ENCODE measurements at regions not wholly inside any gene's neighbourhood (a gene's known extent, or its start where the extent isn't known, plus 50 kb on each side); places are given as distances from the start of the nearest gene placed in this dataset.

DNA sequence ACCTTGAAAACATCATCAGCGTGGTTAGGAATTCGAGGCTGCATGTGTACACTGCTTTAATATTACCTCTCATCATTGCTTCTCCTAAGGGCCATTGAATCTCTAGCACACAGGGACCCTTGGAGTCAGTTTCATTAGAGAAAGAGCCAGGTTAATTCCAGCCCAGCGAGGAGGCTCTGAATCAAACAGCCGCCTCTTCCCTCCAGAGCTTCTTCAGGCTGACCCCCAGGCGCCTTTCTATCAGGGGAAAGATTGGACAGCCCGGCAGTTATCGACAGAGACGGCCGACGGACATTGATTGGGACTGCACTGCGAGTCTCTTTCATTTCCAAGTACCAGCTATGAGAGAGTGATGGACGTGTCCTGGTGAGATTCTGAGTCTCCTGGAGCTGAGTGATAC, 159.2 kb downstream of the ANKRD60 start:
- WGBS, 5 donors, result 83 to 91% (median 87%) methylated on average over 12 of the region's 12 CpGs
- H3K27me3 ChIP-seq (replicated peaks in 1 of 7), result peaks cover 0 to 23% (median 0%) of the 10 kb centered on the region in 7 donors
- no peaks in the 10 kb centered on the region for H3K9me3 ChIP-seq
- peak; percentile 41 for DNase-seq
- no peak overlapping the region for H3K27ac ChIP-seq
- peaks cover 0 to 3% (median 0%) of the 10 kb centered on the region in 6 donors for H3K4me1 ChIP-seq
- intact Hi-C loops (cut with DNase I; ENCODE audit: low total_unique reads), result no loop called here
- no peak for TF ChIP-seq POLR2AphosphoS5 (IDR thresholded peaks at IDR 0.05)
- TF ChIP-seq POLR2A (IDR thresholded peaks at IDR 0.05), result no peak
- TF ChIP-seq, protein P1, sequence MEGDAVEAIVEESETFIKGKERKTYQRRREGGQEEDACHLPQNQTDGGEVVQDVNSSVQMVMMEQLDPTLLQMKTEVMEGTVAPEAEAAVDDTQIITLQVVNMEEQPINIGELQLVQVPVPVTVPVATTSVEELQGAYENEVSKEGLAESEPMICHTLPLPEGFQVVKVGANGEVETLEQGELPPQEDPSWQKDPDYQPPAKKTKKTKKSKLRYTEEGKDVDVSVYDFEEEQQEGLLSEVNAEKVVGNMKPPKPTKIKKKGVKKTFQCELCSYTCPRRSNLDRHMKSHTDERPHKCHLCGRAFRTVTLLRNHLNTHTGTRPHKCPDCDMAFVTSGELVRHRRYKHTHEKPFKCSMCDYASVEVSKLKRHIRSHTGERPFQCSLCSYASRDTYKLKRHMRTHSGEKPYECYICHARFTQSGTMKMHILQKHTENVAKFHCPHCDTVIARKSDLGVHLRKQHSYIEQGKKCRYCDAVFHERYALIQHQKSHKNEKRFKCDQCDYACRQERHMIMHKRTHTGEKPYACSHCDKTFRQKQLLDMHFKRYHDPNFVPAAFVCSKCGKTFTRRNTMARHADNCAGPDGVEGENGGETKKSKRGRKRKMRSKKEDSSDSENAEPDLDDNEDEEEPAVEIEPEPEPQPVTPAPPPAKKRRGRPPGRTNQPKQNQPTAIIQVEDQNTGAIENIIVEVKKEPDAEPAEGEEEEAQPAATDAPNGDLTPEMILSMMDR (IDR thresholded peaks at IDR 0.05 in 8 of 11, conservative IDR thresholded peaks at IDR 0.05 in 3 of 11), result no peak
- H3K36me3 ChIP-seq, result no peaks in the 10 kb centered on the region
- H3K4me3 ChIP-seq, result no peak overlapping the region

DNA sequence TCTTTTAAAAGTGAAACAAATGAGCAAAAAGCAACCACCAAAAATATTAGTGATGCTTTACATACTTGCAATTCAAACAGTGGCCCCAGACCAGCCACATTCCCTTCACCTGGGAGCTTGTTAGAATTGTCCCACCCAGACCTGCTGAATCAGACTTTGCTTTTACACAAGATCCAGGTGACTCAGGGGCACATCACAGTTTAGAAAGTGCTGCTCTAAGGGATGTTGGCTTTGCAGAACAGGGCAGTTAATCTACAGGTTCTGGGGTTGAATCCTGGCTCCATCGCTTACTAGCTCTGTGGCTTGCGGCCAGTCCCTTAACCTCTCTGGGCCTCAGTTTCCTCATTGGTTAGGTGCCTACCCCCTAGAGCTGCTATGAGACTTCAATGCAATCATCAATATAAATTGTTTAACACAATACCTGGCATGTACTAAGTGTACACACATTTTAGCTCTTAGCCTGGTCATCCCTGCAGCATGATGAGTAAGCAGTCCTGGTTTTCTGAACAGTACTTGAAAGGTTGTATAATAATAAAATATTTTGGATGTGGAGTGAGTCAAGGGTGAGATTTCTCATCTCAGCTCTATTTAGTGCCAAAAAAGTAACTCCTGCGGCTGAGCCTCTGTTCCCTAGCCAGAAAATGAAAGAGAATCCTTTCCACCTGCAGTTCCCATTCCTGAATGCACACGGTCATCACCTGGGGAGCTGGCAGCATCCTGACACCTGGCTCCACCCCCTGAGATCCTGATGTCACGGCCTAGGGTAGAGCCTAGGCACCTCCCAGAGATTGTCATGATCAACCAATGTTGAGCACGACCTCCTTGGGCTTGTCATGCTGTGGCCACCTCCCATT, 162.7 kb downstream of the ANKRD60 start:
- Histone ChIP-seq H3K9me3 (peaks cover 0 to 15% (median 11%) of the 10 kb centered on the region in 8 donors), H3K36me3 (no peaks in the 10 kb centered on the region), H3K4me3 (no peak overlapping the region), H3K4me1 (no peaks in the 10 kb centered on the region), H3K27ac (no peak overlapping the region), H3K27me3 (replicated peaks in 1 of 7) (peaks cover 0 to 10% (median 0%) of the 10 kb centered on the region in 7 donors)
- intact Hi-C loops (cut with DNase I; ENCODE audit: low total_unique reads), result no loop called here
- 71 to 84% (median 80%) methylated on average over 6 of the region's 6 CpGs for WGBS, 5 donors
- TF ChIP-seq, protein P1 (IDR thresholded peaks at IDR 0.05 in 8 of 11, conservative IDR thresholded peaks at IDR 0.05 in 3 of 11), result no peak
- TF ChIP-seq POLR2A (IDR thresholded peaks at IDR 0.05) (no peak), POLR2AphosphoS5 (IDR thresholded peaks at IDR 0.05) (no peak)
- no peak for DNase-seq

DNA sequence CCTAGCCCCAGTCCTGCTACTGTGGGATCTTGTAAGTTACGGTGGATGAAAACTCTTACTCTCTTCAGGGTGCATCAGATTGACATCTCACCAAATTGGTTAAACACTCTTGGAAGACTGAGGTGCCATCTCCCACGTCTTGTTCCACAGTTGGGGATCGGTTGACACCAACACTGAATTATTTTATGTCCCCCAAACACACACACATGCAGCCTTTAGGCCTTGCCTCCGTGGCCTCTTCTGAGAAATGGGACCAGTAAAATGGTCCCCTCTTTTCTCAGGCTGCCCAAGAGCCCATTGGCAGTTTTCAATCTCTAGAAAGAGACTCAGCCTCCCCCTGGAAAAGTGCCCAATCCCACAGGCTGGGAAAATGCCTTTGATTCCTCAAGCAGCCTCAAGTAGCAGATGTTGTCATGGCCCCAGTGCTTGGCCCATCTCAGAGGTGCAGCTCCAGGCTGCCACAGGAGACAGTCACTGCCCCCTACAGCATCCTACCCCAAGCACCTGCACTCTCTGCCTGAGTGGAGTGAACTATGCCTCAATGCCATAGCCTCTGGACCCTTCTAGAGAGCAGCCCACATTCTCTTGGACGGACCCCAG, 163.9 kb downstream of the ANKRD60 start:
- no peaks in the 10 kb centered on the region for H3K4me1 ChIP-seq
- peaks cover 0 to 7% (median 0%) of the 10 kb centered on the region in 7 donors for H3K27me3 ChIP-seq (replicated peaks in 1 of 7)
- H3K4me3 ChIP-seq, result no peak overlapping the region
- H3K36me3 ChIP-seq, result no peaks in the 10 kb centered on the region
- WGBS, 5 donors, result 75 to 91% (median 85%) methylated on average over 5 of the region's 5 CpGs
- peak; percentile 33 for DNase-seq
- H3K27ac ChIP-seq, result no peak overlapping the region
- peaks cover 0 to 15% (median 11%) of the 10 kb centered on the region in 8 donors for H3K9me3 ChIP-seq
- TF ChIP-seq POLR2AphosphoS5 (IDR thresholded peaks at IDR 0.05) (no peak), POLR2A (IDR thresholded peaks at IDR 0.05) (no peak)
- TF ChIP-seq, protein P1 (IDR thresholded peaks at IDR 0.05 in 8 of 11, conservative IDR thresholded peaks at IDR 0.05 in 3 of 11), result no peak
- intact Hi-C loops (cut with DNase I; ENCODE audit: low total_unique reads), result no loop called here

DNA sequence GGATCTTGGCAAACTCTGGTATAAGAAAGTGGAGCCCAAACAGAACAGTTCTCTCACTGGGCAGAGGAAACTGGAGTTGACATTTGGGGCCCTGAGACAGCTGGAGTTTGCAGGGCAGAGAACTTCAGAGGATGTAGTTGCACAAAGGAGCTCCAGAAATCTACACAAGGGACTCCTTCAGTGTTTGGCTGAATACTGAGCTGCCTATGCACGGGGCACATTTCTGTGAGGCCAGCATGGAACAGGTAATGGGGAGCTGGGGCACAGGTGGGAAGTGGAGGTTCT, 169.3 kb downstream of the ANKRD60 start:
- peaks cover 0 to 31% (median 0%) of the 10 kb centered on the region in 7 donors for H3K27me3 ChIP-seq (replicated peaks in 1 of 7)
- no peak overlapping the region for H3K27ac ChIP-seq
- no peaks in the 10 kb centered on the region for H3K4me1 ChIP-seq
- 64 to 89% (median 84%) methylated on average over 1 of the region's 1 CpG for WGBS, 5 donors
- no peak overlapping the region for H3K4me3 ChIP-seq
- TF ChIP-seq, protein P1 (IDR thresholded peaks at IDR 0.05 in 8 of 11, conservative IDR thresholded peaks at IDR 0.05 in 3 of 11), result no peak
- TF ChIP-seq POLR2AphosphoS5 (IDR thresholded peaks at IDR 0.05), result no peak
- no peak for TF ChIP-seq POLR2A (IDR thresholded peaks at IDR 0.05)
- H3K9me3 ChIP-seq, result peaks cover 0 to 15% (median 11%) of the 10 kb centered on the region in 8 donors
- H3K36me3 ChIP-seq, result no peaks in the 10 kb centered on the region
- DNase-seq, result no peak
- intact Hi-C loops (cut with DNase I; ENCODE audit: low total_unique reads), result no loop called here
